ENCODE measurements at regions not wholly inside any gene's neighbourhood (a gene's known extent, or its start where the extent isn't known, plus 50 kb on each side); places are given as distances from the start of the nearest gene placed in this dataset.

GRCh38 chr18:8947566-8947965 is 154.9 kb upstream of the NDUFV2 start:
- Histone ChIP-seq H3K4me3 (no peak overlapping the region), H3K4me2 (no peak overlapping the region), H3K27ac (no peak overlapping the region), H3K79me2 (no peaks in the 10 kb centered on the region), H2AFZ (no peak overlapping the region), H3K27me3 (no peaks in the 10 kb centered on the region), H3K9me2 (replicated peaks; ENCODE audit: insufficient read depth) (no peaks in the 10 kb centered on the region), H4K20me1 (ENCODE audit: insufficient read depth, poor library complexity, severe bottlenecking) (no peaks in the 10 kb centered on the region), H3K36me3 (replicated peaks; ENCODE audit: insufficient read depth, low read depth) (no peaks in the 10 kb centered on the region), H3K9me3 (ENCODE audit: low read depth) (peaks cover 6% of the 10 kb centered on the region), H3K4me1 (ENCODE audit: insufficient read depth) (peaks cover 8% of the 10 kb centered on the region)
- DNase-seq (ENCODE audit: low spot score) = no peak
- WGBS (ENCODE audit: low lambda C conversion rate, missing lambda C conversion rate) = 70% methylated on average over 6 of the region's 6 CpGs
- TF ChIP-seq EZH2phosphoT487 (IDR thresholded peaks at IDR 0.05; ENCODE audit: low read depth, severe bottlenecking, unreplicated experiment) = no peak
- no peak for TF ChIP-seq CTCF (IDR thresholded peaks at IDR 0.05; ENCODE audit: poor library complexity)
- no peak for TF ChIP-seq EZH2 (IDR thresholded peaks at IDR 0.05; ENCODE audit: borderline replicate concordance)

- H2AFZ ChIP-seq = no peak overlapping the region
- no peaks in the 10 kb centered on the region for H3K27me3 ChIP-seq
- H3K4me2 ChIP-seq = no peak overlapping the region
- no peak for TF ChIP-seq CTCF (IDR thresholded peaks at IDR 0.05; ENCODE audit: poor library complexity)
- no peak for TF ChIP-seq EZH2phosphoT487 (IDR thresholded peaks at IDR 0.05; ENCODE audit: low read depth, severe bottlenecking, unreplicated experiment)
- TF ChIP-seq EZH2 (IDR thresholded peaks at IDR 0.05; ENCODE audit: borderline replicate concordance) = no peak
- WGBS (ENCODE audit: low lambda C conversion rate, missing lambda C conversion rate) = 88% methylated on average over 6 of the region's 6 CpGs
- H3K79me2 ChIP-seq = no peaks in the 10 kb centered on the region
- H3K27ac ChIP-seq = peak overlapping the region; percentile 55
- H3K36me3 ChIP-seq (replicated peaks; ENCODE audit: insufficient read depth, low read depth) = no peaks in the 10 kb centered on the region
- H3K4me1 ChIP-seq (ENCODE audit: insufficient read depth) = peaks cover 8% of the 10 kb centered on the region
- H3K4me3 ChIP-seq = no peak overlapping the region
- DNase-seq (ENCODE audit: low spot score) = no peak
- H3K9me3 ChIP-seq (ENCODE audit: low read depth) = peaks cover 6% of the 10 kb centered on the region
- no peaks in the 10 kb centered on the region for H4K20me1 ChIP-seq (ENCODE audit: insufficient read depth, poor library complexity, severe bottlenecking)
- no peaks in the 10 kb centered on the region for H3K9me2 ChIP-seq (replicated peaks; ENCODE audit: insufficient read depth)
Observed at GRCh38 chr18:8948011-8948410, 154.5 kb upstream of the NDUFV2 start.

- H3K27ac ChIP-seq = peak overlapping the region; percentile 55
- 55% methylated on average over 7 of the region's 7 CpGs for WGBS (ENCODE audit: low lambda C conversion rate, missing lambda C conversion rate)
Observed at GRCh38 chr18:8948471-8949149, 153.9 kb upstream of the NDUFV2 start.

More at GRCh38 chr18:8948471-8949149, 153.9 kb upstream of the NDUFV2 start:
- Histone ChIP-seq H2AFZ (no peak overlapping the region), H3K9me3 (ENCODE audit: low read depth) (peaks cover 6% of the 10 kb centered on the region), H4K20me1 (ENCODE audit: insufficient read depth, poor library complexity, severe bottlenecking) (no peaks in the 10 kb centered on the region), H3K79me2 (no peaks in the 10 kb centered on the region), H3K9me2 (replicated peaks; ENCODE audit: insufficient read depth) (no peaks in the 10 kb centered on the region), H3K4me1 (ENCODE audit: insufficient read depth) (peaks cover 8% of the 10 kb centered on the region), H3K4me2 (peak overlapping the region; percentile 37), H3K27me3 (no peaks in the 10 kb centered on the region), H3K4me3 (no peak overlapping the region), H3K36me3 (replicated peaks; ENCODE audit: insufficient read depth, low read depth) (no peaks in the 10 kb centered on the region)
- peak; percentile 56 for DNase-seq (ENCODE audit: low spot score)
- no peak for TF ChIP-seq EZH2 (IDR thresholded peaks at IDR 0.05; ENCODE audit: borderline replicate concordance)
- no peak for TF ChIP-seq CTCF (IDR thresholded peaks at IDR 0.05; ENCODE audit: poor library complexity)
- no peak for TF ChIP-seq EZH2phosphoT487 (IDR thresholded peaks at IDR 0.05; ENCODE audit: low read depth, severe bottlenecking, unreplicated experiment)

Data from hepatocyte (in vitro differentiated cells).